Activated T-cell treated with anti-CD3 and anti-CD28 coated beads, Interleukin-2, amount 50 U/mL, for 24 hours (primary cell): ENCODE measurements at regions not wholly inside any gene's neighbourhood (a gene's known extent, or its start where the extent isn't known, plus 50 kb on each side); places are given as distances from the start of the nearest gene placed in this dataset.

Experiments used
- DNase-seq: peaks from one replicate; pipeline ENCODE4 v3.0.0-alpha.2; 2020
- H3K27ac Mint-ChIP-seq: 2 replicates; pipeline ENCODE4 v1.8.0; 2020; ENCODE audit warnings: mild to moderate bottlenecking, mixed read lengths
- H3K27me3 Mint-ChIP-seq: 2 replicates; pipeline ENCODE4 v1.8.0; 2020; ENCODE audit warnings: mixed read lengths
- H3K36me3 Mint-ChIP-seq: 2 replicates; pipeline ENCODE4 v1.8.0; 2020; ENCODE audit warnings: low read depth, mixed read lengths
- H3K4me1 Mint-ChIP-seq: 2 replicates; pipeline ENCODE4 v1.8.0; 2020; ENCODE audit warnings: low read depth, mixed read lengths
- H3K4me3 Mint-ChIP-seq: 2 replicates; pipeline ENCODE4 v1.8.0; 2020; ENCODE audit warnings: mild to moderate bottlenecking, moderate library complexity, mixed read lengths
- H3K9me3 Mint-ChIP-seq: 2 replicates; pipeline ENCODE4 v1.8.0; 2020; ENCODE audit warnings: mixed read lengths

DNA sequence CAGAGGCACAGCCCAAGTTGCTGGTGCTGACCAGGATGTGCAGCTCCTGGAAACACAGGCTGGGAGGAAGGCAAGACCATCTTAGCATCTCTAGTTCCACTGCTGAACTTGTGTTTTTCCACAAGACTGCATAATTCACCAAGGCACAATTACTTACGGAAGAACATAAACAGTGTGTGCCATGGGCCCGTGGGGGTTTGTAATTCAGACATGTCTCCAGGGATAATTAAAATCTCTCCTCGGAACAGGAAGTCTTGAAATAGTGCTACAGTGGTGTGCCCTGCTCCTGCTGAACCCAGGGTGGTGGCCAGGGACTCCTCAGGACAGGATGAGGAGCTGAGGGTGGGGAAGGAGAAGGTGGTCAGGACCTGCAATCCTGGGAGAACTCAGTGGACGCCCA is 188.2 kb downstream of the CCT6B start:
- H3K27ac Mint-ChIP-seq, result no peak overlapping the region
- H3K36me3 Mint-ChIP-seq, result no peaks in the 10 kb centered on the region
- H3K4me1 Mint-ChIP-seq, result no peaks in the 10 kb centered on the region
- DNase-seq, result no peak
- peaks cover 35% of the 10 kb centered on the region for H3K27me3 Mint-ChIP-seq
- no peak overlapping the region for H3K4me3 Mint-ChIP-seq
- H3K9me3 Mint-ChIP-seq, result no peaks in the 10 kb centered on the region

DNA sequence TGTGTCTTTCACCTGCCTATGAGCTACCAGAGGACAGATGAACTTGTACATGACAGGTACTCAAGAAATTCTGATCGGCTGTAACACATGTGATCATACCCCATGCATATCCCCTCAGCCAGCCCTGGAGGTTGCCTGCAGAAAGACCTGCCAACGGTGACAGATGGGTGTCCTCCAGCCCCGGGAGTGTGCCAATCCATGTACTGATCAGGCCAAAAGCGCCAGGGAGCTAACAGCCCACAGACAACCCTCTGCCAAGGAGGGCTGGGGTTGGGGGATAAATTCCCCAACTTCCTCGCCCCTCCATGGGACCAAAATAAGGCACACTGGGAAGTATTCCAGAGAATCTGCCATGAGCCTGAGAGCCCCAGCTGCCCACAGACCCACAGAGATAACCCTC is 189.4 kb downstream of the CCT6B start:
- no peaks in the 10 kb centered on the region for H3K36me3 Mint-ChIP-seq
- H3K4me3 Mint-ChIP-seq, result no peak overlapping the region
- peaks cover 35% of the 10 kb centered on the region for H3K27me3 Mint-ChIP-seq
- DNase-seq, result no peak
- no peaks in the 10 kb centered on the region for H3K4me1 Mint-ChIP-seq
- no peaks in the 10 kb centered on the region for H3K9me3 Mint-ChIP-seq
- no peak overlapping the region for H3K27ac Mint-ChIP-seq

DNA sequence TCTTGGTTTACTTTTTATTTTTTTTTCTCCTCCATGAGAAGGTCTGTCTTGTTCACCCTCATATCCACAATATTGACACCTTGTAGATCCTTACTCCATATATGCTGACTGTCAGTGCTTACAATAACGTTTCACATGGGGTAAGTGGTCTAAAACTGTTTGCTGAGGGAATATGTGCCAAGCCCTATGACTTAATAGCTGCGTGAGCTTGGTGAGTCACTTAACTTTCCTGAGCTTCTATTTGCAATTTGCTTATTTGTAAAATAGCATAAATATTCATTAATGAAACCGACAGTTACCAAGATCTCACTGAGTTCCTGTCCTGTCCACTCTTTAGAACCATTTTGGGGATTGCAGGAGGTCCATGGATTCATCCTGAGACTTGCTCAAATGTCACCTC is 190.7 kb downstream of the CCT6B start:
- H3K27me3 Mint-ChIP-seq, result peaks cover 33% of the 10 kb centered on the region
- H3K4me3 Mint-ChIP-seq, result no peak overlapping the region
- H3K36me3 Mint-ChIP-seq, result no peaks in the 10 kb centered on the region
- DNase-seq, result no peak
- no peaks in the 10 kb centered on the region for H3K4me1 Mint-ChIP-seq
- H3K27ac Mint-ChIP-seq, result no peak overlapping the region
- no peaks in the 10 kb centered on the region for H3K9me3 Mint-ChIP-seq

DNA sequence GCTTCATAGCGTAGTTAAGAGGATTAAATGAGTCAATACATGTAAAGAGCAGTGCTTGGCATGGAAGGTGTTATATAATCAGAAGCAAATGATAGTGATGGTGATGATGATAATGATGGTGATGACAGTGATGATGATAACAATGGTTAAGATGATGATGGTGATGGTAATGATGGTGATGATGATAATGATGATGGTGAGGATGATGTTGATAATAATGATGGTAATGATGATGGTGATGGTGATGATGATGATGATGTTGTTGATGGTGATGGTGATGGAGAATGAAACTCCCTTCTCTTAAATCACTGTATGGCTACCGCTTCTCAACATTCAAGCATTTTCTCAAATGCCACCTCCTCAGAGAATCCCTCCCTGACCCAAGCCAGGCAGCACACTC is 190.5 kb downstream of the TMEM132E start:
- H3K9me3 Mint-ChIP-seq, result no peaks in the 10 kb centered on the region
- no peak for DNase-seq
- no peak overlapping the region for H3K27ac Mint-ChIP-seq
- peaks cover 28% of the 10 kb centered on the region for H3K27me3 Mint-ChIP-seq
- H3K36me3 Mint-ChIP-seq, result no peaks in the 10 kb centered on the region
- no peaks in the 10 kb centered on the region for H3K4me1 Mint-ChIP-seq
- H3K4me3 Mint-ChIP-seq, result no peak overlapping the region

DNA sequence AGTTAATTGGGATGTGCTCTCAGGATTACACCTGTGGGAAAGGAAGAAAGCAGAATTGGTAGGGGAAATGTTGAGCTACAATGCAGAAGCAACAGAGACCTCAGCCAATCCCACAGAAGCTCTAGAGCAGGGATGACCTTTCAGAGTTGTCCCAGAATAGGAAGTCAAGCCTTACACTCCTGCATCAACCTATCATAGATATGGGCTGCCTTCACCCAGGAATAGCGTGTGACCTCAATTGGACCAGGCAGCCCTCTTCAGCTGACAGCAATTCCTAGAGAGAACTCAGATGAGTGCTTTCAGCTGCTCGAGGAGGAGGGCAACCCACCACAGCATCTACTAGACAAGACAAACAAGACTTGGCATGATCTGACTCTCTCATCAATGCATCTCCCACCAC is 189.7 kb downstream of the TMEM132E start:
- no peak overlapping the region for H3K4me3 Mint-ChIP-seq
- no peaks in the 10 kb centered on the region for H3K4me1 Mint-ChIP-seq
- H3K27me3 Mint-ChIP-seq, result peaks cover 25% of the 10 kb centered on the region
- H3K9me3 Mint-ChIP-seq, result no peaks in the 10 kb centered on the region
- no peak overlapping the region for H3K27ac Mint-ChIP-seq
- H3K36me3 Mint-ChIP-seq, result no peaks in the 10 kb centered on the region
- no peak for DNase-seq

DNA sequence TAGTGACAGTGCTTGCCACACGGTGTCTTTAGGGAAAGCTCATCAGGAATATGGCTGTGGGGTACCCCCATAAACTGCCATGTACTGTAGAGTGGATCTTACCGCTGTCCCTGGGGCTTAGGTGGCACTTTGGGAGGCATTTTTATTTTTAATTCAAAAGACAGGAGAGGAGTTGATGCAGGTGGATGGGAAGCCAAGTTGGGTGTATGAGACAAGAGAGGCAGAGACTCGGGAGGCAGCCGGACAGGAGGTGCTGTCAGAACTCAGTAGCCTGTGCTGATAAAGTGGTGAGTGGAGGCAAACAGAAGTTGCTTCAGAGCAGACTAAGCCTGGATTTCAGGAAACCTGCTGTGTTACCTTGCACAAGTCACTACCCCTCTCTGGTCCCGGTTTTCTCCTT is 185.9 kb downstream of the TMEM132E start:
- Mint-ChIP-seq H3K36me3 (no peaks in the 10 kb centered on the region), H3K4me3 (no peak overlapping the region), H3K27me3 (peaks cover 14% of the 10 kb centered on the region), H3K9me3 (no peaks in the 10 kb centered on the region), H3K4me1 (no peaks in the 10 kb centered on the region), H3K27ac (no peak overlapping the region)
- DNase-seq, result no peak

DNA sequence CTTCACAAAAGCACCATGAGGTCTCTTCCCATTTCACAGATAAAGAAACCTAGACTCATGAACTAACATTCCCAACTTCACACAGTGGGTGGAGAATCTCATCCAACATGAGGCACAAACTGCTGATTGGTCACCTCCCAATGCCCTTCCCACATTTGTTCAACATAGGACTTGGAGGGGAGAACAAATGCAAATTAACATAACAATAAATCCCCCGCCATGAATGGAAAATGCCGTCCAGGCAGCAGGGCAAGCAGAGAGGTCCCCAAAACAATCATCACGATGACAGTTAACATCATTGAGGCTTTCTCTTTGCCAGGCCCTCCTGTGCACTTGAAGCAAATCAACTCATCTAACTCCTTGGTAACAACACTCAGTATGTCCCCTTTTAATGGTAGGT is 185.3 kb downstream of the TMEM132E start:
- no peak for DNase-seq
- H3K27me3 Mint-ChIP-seq, result peaks cover 14% of the 10 kb centered on the region
- no peaks in the 10 kb centered on the region for H3K4me1 Mint-ChIP-seq
- H3K36me3 Mint-ChIP-seq, result no peaks in the 10 kb centered on the region
- H3K27ac Mint-ChIP-seq, result no peak overlapping the region
- no peaks in the 10 kb centered on the region for H3K9me3 Mint-ChIP-seq
- H3K4me3 Mint-ChIP-seq, result no peak overlapping the region

DNA sequence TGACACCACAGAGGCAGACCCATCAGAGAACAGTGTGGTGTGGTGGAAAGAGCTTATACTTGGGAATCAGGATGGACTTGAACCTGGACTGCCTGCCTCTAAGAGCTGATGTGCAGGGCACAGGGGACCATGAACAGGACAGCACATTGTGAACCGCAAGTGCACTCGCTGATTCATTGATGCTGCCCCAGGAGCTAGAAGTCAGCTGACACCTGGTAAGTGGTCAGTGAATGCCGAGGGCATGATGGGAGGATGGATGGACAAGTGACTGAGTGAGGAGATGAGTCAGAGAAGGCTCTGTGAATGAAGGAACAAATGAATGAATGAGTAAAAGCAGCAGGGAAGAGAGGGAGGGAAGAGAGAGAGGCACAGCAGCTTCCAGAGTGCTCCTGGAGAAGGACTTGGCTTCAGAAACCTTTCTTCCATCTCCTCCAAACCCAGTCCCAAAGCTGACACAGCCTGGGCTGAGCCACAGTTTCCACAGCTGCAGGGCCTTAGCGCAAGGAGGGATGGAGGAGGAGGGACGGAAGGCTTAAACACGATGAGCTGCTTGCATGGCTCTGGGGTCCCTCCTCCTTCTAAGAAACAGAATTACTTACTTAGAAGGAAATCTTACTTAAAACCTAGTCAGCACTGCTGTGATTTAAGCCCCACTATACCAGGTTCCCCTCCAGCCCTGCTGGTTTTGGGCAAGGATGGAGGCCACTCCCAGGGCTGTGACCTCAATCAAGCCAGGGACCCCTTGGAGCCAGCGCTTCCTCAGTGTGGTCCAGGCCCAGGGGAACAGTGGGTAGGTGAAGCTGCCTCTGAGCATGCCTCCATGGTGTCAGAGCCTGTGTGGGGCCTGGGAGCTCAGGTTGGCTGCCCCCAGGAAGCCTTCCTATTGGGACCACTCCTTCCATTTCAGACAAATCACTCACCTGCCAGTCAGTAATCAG is 184.6 kb downstream of the TMEM132E start:
- Mint-ChIP-seq H3K27ac (no peak overlapping the region), H3K9me3 (no peaks in the 10 kb centered on the region), H3K27me3 (peaks cover 14% of the 10 kb centered on the region), H3K4me3 (no peak overlapping the region), H3K36me3 (no peaks in the 10 kb centered on the region), H3K4me1 (no peaks in the 10 kb centered on the region)
- DNase-seq, result no peak

DNA sequence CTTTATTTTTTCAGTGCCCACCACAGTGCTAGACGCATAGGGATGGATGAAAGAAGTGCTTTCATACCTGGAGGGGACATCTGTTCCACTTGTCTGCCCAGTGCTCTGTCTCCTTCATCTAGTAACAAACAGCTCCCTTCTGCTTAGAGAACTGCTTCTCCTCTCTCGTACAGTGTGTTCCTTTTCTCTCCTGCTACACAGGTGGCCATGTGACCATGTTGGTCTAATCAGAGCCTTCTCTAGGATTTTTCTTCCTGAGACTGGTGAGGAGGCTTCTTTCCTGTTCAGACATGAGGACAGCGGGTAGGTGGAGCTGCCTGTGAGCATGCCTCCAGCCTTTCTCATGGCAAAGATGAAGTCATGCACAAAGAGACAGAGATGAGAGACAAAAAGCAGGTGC is 182.7 kb downstream of the TMEM132E start:
- no peak for DNase-seq
- Mint-ChIP-seq H3K27me3 (peaks cover 28% of the 10 kb centered on the region), H3K4me1 (no peaks in the 10 kb centered on the region), H3K27ac (no peak overlapping the region), H3K4me3 (no peak overlapping the region), H3K36me3 (no peaks in the 10 kb centered on the region), H3K9me3 (no peaks in the 10 kb centered on the region)

DNA sequence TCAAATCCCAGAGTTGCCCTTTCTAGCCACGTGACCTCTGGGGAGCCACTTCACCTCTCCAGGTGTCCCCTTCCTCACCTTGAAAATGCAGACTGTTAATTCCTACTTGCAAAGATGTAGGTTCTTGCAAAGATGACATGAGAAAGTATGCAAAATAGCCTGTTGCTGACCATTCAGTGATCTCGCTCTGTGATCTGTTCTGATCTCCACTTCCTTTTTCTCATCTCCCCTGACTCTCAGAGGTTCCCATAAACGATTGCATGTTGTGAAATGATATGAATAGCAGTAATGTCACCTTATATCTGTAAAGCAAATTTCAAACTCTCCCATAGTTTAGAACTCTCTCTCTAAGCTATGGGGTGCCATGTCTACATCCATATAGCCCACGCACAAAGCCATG is 182.3 kb downstream of the TMEM132E start:
- Mint-ChIP-seq H3K4me1 (no peaks in the 10 kb centered on the region), H3K27me3 (peaks cover 28% of the 10 kb centered on the region), H3K27ac (no peak overlapping the region), H3K9me3 (no peaks in the 10 kb centered on the region), H3K4me3 (no peak overlapping the region), H3K36me3 (no peaks in the 10 kb centered on the region)
- no peak for DNase-seq

DNA sequence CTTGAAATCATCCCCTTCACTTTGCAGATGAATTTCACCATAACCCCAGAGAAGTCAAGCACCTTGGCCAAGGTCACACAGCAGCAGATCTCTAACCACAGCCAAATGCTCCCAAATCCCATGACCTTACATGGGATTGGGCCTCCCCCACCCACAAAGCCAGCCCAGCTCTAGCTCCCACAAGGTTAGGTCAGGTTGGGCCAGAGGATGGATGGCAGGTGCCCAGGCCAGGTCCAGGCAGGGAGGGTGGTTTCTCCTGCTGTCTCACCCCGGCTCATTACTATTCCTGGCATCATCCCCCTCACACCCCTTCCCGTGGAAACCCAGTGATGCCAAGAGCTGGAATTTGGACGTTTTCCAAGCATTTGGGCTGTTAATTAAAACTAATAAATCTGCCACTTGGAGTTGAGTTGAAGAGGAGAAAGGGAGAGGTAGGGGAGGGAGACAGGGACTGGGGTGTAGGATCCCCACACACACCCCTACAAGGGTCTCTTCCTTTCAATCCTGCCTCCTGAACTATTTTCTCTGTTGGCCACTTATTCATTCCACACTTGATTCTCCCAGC is 181.6 kb downstream of the TMEM132E start:
- no peak for DNase-seq
- Mint-ChIP-seq H3K36me3 (no peaks in the 10 kb centered on the region), H3K4me3 (no peak overlapping the region), H3K27ac (no peak overlapping the region), H3K4me1 (no peaks in the 10 kb centered on the region), H3K27me3 (peaks cover 30% of the 10 kb centered on the region), H3K9me3 (no peaks in the 10 kb centered on the region)

DNA sequence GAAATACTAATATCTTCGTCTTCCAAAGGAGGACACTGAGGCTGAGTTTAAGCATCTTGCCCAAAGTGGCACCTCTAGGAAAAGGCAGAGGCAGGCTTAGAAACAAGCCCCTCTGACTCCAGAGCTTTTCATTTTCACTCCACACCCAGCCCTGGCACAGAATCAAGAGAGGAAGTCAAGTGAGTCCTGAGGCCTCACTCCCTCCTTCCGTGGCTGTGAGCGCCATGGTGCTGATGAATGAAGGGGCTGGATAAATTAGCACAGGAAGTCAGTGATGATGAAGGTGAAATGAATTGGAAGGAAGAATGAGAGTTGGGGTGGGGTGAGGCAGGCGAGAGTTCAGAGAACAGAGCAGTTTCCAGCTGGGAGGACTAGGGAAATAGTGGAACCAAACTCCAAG is 179.3 kb downstream of the TMEM132E start:
- Mint-ChIP-seq H3K9me3 (no peaks in the 10 kb centered on the region), H3K4me1 (no peaks in the 10 kb centered on the region), H3K27me3 (peaks cover 41% of the 10 kb centered on the region), H3K27ac (no peak overlapping the region), H3K36me3 (no peaks in the 10 kb centered on the region), H3K4me3 (no peak overlapping the region)
- DNase-seq, result no peak

DNA sequence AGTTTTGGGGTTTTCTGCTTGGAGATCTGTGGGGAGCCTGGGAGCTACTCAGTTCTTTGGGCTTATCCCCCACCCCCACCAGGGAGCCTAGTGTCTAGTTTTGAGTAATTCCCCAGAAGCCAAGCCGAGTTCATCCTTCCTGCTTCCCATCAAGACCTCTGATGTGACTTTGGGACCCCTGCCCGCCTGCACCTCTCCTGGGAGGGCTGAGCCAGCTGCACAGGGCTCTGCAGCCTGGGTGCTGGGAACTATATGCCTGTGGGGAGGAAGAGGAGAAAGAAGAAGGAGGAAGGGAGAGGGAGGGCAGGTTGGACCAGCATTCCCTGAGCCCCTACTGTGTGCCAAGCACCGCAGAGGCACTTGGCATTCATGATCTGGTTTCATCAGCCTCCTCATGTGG is 178.9 kb downstream of the TMEM132E start:
- Mint-ChIP-seq H3K4me1 (no peaks in the 10 kb centered on the region), H3K4me3 (no peak overlapping the region)

DNA sequence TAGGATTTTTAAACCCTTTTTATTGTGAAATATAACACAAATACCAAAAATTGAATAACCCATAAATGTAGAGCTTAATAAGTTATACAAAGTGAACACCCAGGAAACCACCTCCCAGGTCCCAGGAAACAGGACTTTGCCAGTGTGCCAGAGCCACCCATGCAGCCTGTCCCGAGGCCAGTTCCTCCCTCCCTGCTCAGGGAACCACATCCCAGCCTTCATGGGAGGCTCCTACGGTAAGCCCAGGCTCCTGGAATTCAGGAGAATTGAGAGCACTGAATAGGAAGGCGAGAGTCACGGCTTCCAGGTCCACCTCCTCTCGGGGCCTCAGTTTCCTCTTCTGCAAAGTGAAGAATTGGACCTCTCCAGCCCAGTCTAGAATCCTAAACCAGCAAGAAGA is 178.2 kb downstream of the TMEM132E start:
- Mint-ChIP-seq H3K27me3 (peaks cover 45% of the 10 kb centered on the region), H3K9me3 (no peaks in the 10 kb centered on the region), H3K27ac (no peak overlapping the region), H3K4me1 (no peaks in the 10 kb centered on the region), H3K4me3 (no peak overlapping the region), H3K36me3 (no peaks in the 10 kb centered on the region)
- DNase-seq, result no peak

More for the DNA sequence above, 178.9 kb downstream of the TMEM132E start:
- Mint-ChIP-seq H3K9me3 (no peaks in the 10 kb centered on the region), H3K27ac (no peak overlapping the region), H3K36me3 (no peaks in the 10 kb centered on the region), H3K27me3 (peaks cover 41% of the 10 kb centered on the region)
- no peak for DNase-seq

DNA sequence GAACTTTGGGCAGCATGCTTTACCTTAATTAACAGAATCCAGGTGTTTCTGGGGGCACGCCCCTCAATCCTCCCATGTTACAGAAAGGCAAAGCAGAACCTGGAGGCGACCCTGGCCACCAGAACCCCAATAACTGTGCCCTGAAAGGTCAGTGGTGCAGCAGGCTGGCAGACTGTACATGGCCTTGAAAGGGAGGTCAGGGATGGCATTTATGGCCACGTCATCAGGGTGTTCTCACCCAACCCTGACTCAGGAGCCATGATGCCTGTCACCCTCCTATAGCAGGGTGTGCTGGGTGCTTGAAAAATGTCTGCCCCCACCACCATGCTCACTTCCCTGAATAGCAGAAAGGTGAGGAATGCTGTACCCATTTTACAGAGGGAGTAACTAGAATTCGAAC is 177.7 kb downstream of the TMEM132E start:
- no peak for DNase-seq
- Mint-ChIP-seq H3K27me3 (peaks cover 45% of the 10 kb centered on the region), H3K4me1 (no peaks in the 10 kb centered on the region), H3K27ac (no peak overlapping the region), H3K36me3 (no peaks in the 10 kb centered on the region), H3K4me3 (no peak overlapping the region), H3K9me3 (no peaks in the 10 kb centered on the region)
